Dedifferentiated amniotic fluid mesenchymal stem cell (primary cell): ENCODE measurements at regions not wholly inside any gene's neighbourhood (a gene's known extent, or its start where the extent isn't known, plus 50 kb on each side); places are given as distances from the start of the nearest gene placed in this dataset.
"Not testable (repeated sequence)": the region's sequence is repeated elsewhere in the genome, so short reads cannot be mapped to it uniquely, and the experiment has no call there.

Experiments used
- DNase-seq: peaks from one replicate; pipeline ENCODE4 v3.0.0-alpha.2; 2016; ENCODE audit errors: extremely low spot score

DNA sequence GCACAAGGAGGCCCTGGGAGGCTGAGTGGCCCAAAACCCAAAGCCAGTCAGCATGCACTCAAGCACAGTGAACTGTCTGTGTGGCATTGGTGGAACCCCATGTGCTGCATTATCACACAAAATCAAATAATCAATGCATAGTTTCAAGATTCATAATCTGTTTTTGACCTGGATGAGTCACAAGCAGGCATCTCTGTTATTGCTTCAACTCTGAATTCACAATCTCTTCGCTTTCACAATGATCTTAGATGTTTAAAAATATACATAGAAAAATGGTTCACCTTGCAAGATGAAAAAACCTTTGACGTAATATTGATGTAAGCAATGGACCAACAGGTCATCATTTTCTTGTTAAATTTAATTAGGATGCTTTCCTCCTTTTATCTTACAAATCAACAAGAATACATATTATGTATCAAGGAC is 455.4 kb downstream of the IRS2 start:
- DNase-seq: no peak

DNA sequence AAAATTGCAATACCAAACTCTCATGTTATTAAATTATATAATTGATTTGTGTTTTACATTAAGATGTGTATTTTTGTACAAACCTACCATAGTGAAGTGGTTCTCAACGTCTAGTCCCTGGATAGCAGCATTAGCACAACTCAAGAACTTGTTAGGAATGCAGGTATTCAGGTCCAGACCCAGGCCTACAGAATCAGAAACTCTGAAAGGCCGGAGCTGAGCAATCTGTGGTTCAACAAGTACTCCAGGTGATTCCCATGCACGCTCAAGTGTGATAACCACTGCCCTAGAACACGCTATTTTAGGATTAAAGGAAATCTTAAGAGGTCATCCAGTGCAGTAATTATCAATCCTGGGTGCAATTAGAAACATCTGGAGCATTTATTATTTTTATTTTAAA is 456.3 kb downstream of the IRS2 start:
- DNase-seq: no peak

DNA sequence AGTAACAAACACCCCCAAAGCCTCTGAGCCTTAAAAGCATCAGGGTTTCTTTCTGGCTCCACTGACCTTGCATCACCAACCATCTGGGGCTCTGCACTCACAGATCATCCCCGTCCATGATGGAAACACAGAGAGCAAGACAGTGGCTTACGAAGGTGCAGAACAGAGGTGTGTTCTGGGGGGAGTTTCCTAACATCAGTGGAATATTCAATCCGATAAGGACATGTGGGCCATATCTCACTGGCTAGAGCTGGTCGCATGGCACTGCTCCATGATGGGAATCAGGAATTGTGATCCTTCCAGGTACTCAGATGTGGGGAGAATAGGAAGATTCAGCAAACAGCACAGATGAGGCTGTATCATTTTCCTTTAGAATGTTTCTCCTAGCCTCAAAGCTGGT is 457.2 kb downstream of the IRS2 start:
- DNase-seq: no peak

DNA sequence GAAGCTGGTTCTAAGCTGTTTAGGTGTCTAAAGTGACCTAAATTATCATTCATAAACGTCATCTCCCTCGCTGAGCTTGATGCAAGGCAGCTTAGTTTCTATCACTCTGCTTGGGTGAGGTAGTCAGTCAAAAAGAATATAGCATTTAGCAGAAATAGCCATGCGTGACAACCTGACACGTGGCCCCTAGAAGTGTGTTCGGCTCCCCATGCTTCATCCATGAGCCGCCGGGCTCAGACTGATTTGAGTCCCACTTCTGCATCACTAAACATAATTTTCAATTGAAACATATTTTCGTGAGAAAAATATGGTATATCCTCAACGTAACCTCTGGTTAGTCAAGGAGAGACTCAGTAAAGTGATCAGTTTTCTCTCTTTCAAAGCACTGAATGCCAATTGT is 459.8 kb downstream of the IRS2 start:
- DNase-seq: no peak

DNA sequence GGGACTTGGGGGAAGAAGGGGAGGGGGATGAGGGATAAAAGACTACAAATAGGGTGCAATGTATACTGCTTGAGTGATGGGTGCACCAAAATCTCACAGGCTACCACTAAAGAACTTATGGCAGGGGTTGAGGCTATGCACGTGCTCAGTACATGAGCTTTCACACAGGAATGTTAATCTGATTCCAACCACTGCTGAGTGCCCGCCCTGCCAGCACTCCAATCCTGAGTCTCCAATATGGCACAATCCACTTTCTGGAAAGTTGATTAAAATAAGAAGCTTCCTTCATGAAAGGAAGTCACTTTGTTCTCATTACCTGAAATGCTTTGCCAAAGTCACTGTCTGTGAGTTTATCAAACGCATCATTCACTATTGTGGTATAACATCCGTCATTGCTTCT is 463.0 kb downstream of the IRS2 start:
- DNase-seq: no peak

DNA sequence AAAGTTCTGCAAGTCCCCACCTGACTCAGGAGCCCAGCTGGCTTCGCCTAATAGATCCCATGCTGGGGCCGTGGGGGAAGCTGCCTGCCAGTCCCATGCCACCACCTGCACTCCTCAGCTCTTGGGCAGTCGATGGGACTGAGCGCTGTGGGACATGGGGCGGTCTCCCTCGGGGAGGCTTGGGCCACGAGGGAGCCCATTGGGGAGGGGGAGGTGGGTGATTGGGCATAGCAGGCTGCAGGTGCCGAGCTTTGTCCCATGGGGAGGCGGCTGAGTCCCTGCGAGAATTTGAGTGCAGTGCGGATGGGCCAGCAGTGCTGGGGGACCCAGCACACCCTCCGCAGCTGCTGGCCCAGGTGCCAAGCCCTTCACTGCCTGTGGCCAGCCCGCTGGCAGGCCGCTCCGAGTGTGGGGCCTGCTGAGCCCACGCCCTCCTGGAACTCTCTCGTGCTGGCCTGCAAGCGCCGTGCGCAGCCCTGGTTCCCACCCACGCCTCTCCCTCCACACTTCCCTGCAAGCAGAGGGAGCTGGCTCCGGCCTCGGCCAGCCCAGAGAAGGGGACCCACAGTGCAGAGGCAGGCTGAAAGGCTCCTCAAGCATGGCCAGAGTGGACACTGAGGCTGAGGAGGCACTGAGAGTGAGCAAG is 467.3 kb downstream of the IRS2 start:
- DNase-seq: no peak

DNA sequence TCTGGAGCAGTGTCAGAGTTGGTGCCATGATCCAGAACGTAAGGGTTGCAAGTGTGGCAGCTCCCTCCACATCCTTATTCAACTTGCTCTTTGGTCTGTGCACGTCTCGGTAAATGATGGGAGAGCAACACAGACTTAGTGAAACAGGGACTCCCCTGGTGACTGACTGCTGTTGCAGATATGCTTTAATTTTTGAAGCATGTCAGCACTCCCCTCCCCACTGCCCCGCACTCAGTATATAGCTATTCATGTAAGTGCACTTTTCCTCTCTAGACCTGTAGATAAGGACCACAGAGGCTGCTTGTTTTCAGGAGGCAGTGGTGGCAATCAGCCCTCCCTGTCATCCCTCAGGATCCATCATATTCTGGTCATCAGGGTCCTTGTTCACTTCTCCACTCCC is 470.9 kb downstream of the IRS2 start:
- DNase-seq: no peak

DNA sequence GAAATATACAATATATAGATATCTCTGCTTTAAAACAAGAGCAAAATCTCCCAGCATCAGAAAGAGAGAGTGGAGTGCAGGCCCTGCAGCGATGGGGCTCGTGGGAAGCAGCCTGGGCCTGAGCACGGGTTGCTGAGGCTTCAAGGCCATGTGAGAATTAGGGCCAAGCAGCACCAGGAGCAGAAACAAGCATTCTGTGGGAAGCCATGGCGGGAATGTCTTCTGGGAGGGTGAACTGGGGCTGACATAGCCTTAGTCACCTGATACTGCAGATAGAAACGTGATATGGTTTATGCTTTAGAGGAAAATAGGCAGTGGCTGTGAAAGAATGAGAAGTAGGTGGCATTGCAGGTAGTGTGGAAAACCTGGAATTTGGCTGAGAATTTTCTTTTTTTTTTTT is 472.3 kb downstream of the IRS2 start:
- DNase-seq: no peak

DNA sequence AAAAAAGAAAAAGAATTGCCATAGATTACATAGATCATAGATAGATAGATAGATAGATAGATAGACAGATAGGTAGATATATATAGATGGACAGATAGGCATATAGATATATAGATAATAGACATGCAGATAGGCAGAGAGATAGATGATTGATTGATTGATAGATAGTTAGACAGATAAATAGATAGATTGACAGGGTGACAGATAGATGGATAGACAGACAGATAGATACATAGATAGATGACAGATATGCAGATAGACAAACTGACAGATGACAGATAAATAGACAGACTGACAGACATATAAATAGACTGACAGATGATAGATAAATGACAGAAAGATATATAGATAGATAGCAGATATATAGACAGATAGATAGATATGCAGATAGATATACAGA is 474.0 kb downstream of the IRS2 start:
- no peak for DNase-seq

DNA sequence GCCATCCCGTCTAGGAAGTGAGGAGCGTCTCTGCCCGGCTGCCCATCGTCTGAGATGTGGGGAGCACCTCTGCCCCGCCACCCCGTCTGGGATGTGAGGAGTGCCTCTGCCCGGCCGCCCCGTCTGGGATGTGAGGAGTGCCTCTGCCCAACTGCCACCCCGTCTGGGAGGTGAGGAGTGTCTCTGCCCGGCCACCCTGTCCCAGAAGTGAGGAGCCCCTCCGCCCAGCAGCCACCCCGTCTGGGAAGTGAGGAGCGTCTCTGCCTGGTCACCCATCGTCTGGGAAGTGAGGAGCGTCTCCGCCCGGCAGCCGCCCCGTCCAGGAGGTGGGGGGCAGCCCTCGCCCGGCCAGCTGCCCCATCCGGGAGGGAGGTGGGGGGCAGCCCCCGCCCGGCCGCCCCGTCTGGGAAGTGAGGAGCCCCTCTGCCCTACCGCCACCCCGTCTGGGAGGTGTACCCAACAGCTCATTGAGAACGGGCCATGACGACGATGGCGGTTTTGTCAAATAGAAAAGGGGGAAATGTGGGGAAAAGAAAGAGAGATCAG is 474.9 kb downstream of the IRS2 start:
- DNase-seq: not testable (repeated sequence)

DNA sequence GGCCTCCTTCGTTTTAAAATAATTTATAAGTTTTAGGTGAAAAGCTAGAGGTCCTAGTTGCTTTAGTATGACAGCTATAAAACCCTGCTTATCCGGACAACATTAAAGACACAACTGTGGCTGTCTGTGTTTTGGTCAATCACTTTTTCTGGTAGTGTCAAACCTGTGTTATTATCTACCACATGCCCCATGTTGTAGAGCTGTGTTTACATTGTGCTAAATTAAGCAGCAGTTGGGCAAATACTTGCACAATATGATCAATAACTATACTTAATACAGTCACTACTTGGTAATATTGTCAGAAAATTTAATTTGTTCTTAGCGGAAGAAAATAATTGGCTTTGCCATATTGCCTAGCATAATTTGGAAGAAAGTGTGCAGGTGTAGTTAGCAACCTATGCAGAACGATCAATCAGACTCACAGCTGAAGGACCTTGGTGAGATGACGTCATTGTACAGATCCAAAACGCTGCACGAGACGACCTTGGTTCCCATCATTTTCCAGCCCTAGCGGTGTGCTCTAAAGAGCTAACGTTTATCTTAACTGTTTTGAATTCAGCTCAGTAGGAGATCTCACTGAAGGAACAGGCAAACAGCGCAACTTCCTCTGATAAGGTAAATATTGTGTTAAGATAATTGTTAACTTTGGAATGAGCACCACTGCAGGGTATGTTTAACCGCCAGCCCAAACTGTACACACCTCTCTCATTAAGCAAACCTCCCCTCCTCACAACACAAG is 476.6 kb downstream of the IRS2 start:
- no peak for DNase-seq

DNA sequence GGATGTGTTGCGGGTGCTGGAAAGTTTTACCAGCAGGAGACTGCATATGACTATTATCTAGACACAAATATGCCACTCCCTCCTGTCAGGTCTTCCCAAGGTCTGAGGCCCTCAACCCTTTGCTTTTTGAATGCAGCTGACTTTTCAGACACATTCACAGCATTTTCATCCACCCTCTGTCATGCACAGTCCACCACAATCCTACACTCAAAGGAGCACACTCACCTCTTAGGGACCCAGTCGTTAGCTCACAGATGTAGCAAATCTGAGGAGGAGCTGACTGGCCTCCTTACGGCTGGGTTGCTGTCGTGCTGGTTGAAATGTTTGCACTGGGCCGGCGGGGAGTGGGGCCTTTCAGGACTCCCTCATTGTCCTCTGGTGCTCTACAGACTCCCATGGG is 479.4 kb downstream of the IRS2 start:
- DNase-seq: no peak

DNA sequence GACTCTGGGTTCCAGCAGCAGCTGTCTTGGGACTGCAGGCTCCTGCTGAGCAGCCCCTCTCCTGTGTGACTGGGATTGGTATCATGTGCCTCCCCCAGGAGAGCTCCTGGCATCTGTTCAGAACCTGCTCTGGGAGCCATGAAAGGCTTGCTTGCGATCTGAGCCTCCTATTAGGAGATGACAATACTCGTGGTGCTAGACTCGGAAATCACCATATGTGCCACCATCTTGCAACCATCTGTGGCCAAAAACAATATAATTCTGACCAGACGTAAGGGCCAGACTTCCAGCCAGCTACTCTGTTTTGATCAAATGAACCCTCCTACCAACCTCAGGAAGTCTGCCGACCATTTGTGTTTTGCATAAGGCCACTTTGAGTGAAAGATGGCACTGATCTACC is 484.7 kb downstream of the IRS2 start:
- DNase-seq: no peak

DNA sequence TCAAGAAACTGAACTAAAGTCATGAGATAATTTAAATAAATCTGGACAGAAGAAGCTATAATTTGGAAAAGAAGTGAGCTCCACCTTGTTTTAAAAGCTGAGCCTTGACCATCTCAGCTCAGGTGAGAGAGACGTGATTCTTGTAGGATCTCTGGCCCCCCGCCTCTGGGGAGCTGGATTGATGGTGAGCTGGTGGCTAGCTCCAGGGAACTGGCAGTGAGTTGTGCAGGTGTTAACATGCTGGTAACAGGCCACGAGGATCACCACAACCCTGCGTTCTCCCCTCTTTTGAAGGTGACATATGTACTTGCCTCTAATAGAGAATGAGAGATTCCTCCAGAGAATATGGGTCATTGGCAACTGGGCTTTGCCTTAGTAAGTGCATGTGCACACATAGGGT is 485.1 kb downstream of the IRS2 start:
- no peak for DNase-seq

DNA sequence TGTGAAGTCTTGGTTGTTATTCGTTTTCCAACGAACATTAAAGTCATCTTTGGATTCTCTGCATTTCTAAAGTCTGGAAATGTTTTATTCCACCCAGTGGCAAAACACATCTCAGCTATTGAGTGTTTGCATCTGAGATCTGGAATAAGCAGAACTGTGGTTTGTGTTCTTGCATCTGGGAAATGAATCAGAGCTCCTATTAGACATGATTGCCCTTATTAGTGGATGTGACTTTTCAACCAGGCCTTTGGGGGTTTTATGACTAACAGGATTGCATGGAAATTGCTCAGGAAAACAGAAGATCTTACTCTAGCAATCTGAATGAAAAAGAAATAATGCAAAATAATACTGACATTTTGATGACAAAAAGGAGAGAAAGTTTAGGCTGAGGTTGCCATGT is 488.8 kb downstream of the IRS2 start:
- peak; percentile 43 for DNase-seq

DNA sequence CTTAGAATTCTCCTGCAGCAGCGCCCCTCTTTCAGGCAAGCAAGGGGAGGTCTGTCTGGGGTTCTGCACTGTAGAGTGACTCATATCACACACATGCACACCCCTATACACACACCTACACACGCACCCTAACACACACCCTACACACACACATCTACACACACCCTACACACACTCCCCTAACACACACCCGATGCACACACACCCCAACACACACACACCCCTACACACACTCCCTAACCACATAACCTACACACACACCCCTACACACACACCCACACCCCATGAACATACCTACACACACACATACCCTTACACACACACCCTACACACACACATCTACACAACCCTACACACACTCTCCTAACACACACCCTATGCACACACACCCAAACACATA is 493.2 kb downstream of the IRS2 start:
- DNase-seq: no peak

DNA sequence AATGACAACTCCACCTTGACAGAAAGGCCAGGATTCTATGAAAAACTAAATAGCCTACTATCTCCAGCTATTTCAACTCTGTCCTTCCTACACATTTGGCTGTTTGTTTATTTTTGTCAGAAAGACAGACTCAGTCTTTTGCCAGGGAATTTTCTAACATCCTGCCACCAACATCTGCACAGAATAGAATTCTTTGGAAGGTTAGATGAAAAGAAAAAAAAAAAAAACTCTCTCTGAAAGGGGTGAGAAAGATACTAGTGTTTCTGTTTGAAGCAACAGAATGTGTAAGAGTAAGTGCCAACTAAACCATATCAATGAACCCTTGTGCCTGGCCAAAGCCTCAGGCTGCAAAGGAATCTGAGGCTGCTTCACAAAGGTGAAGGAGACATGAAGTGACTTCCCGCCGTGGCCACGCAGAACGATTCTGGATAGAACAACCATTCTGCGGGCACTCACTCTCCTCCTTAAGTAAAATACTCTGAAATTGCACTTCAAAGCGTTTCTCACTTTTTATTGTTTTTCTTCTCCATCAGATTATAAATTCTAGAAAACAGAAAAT is 498.2 kb downstream of the IRS2 start:
- DNase-seq: no peak

DNA sequence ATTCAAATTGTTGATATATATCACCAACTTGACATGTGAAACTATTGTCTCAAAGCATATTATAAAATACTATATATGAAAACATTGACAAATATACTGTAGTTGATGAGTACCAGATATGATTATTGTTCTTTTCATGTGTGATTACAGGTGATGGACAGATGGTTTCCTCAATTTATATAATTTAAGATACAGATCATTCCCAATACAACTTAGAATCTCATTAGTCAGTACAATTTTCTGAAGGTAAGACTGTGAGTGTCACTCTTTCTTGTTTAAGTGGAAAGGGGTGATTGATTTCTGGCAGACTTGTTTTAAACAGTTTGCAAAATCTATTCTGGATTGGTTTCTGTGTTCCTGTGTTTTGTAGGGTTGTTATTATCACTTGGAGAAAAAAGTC is 498.8 kb downstream of the IRS2 start:
- DNase-seq: no peak

DNA sequence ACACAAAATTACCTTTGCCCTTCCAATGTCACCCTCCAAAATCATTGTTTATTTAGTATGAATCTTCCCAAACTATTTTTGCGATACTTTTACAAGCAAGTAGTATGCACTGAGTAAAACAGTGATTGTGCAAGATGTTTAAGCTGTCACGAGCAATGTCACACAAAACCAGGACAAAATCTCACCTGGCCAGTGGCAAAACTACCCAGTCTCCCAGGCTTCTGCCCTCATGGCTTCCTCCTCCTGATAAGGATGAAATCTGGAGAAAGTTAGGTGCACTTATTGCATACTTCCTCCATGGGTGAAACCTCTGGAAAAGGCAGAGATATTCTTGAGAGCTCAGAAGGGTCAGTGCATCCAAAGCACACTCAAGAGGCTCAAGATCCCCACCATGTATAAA is 500.8 kb downstream of the IRS2 start:
- no peak for DNase-seq

DNA sequence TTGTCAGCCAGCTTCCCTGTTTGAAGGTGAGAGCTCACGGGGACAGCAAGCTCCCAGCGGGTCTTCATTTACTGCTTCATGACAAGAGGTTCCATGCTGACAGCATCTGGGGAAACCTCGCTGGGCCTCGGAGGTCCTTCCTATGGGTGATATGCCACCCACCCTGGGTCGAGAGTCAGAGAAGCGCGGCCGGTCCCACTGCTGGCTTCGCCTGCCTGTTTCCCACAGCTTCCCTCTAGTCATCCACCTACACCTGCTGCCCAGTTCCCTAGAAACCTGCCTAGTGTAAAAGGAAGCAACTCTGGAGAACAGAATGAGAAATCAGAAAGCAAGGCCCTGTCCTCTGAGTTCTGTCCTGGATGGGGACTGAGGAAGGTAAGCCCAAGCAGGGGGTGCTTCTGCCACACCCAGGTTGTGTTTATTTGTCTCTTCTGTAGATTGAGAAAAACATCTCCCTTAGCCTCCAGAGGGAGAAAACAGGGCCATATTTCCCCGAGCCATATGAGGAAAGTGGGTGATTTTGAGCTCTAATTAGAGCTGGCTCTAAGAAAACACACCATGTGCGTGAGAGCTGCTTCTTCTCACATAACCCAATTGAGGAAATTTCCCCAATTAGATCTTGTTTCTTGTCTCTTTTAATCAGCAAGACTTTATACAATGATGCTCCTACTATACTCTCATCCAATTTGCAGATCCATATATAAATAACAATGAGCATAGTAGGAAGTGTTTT is 504.3 kb downstream of the IRS2 start:
- DNase-seq: no peak

DNA sequence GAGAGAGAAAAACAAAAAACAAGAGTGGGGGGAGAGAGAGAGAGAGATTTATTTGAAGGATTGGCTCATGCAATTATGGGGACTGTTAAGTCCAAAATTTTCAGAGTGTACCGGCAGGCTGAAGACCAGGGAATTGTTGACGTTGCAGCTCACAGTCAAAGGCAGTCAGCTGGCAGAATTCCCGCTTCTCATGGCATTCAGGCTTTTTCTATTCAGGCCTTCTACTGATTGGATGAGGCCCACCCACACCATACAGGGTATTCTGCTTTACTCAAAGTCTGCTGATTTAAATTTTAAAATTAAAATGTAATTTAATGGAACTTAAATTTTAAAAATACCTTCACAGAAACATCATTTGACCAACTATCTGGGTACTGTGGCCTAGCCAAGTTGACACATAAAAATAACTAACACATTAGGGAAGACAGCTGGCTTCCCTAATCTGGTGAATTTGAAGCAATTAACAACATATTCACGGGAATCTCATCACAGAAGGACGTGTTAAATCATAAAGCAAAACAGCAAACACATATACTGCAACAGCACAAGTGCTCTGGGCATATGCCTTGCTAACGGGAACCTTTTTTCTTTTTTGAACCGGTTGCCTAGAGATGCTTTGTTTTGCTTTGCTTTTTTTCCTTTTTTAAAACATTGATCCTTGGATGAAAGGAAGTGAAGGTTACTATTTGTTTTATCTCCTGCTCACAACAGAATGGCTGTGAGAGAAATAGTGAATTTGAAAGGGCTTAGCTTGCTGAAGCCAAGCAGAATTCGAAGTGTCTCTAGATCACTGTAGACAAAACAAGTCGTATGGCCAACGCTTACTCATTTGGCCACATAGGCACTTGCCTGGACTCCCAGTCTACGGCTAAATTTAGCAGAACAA is 505.1 kb downstream of the IRS2 start:
- no peak for DNase-seq

DNA sequence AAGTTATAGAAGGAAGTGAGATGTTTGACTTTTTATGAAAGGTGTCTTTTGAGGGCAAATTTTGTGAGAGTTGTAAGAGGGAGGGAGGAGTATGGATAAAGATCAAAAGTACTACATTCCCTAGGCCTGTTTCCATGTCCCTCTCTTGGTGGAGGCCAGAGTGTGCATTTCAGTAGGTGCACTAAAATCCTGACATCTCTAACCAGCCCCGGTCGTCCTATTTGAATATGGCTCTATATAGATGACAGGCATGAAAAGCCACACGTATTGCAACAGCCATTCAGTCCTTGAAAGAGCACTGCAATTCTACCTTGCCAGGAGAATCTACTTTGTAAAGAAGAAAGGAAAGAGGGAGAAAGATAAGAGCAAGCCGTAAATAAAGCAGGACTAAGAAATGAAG is 510.1 kb downstream of the IRS2 start:
- DNase-seq: no peak
